H1 (cell line): ENCODE measurements at regions not wholly inside any gene's neighbourhood (a gene's known extent, or its start where the extent isn't known, plus 50 kb on each side); places are given as distances from the start of the nearest gene placed in this dataset.

Source experiments
- BRCA1 ChIP-seq: IDR thresholded peaks from 2 replicates; pipeline ENCODE4 v1.6.1; 2012; ENCODE audit warnings: low read depth, low read length, improper control_type of control experiment
- CBX8 ChIP-seq: fragments of 300-800, 300-1000 bp; sonication (generic); IDR thresholded peaks from 2 replicates; pipeline ENCODE4 v1.7.1; 2016; ENCODE audit warnings: low read depth, low read length, borderline replicate concordance
- CHD1 ChIP-seq: IDR thresholded peaks from 2 replicates; pipeline ENCODE4 v1.6.1; 2012; ENCODE audit warnings: low read depth, low read length, improper control_type of control experiment
- CHD2 ChIP-seq: IDR thresholded peaks from 2 replicates; pipeline ENCODE4 v1.6.1; 2012; ENCODE audit warnings: low read length, improper control_type of control experiment
- EZH2 ChIP-seq: fragments of 200-600 bp; sonication (generic); IDR thresholded peaks from 2 replicates; pipeline ENCODE4 v1.7.1; 2012; ENCODE audit warnings: low read depth, mild to moderate bottlenecking, moderate library complexity, low read length, inconsistent platforms; ENCODE audit not compliant: severe bottlenecking
- HDAC6 ChIP-seq: IDR thresholded peaks from one replicate; pipeline ENCODE4 v1.7.1; 2012; ENCODE audit warnings: low read depth, mild to moderate bottlenecking, inconsistent platforms, low read length, moderate library complexity
- JUND ChIP-seq: IDR thresholded peaks from 2 replicates; pipeline ENCODE4 v1.6.1; 2011; ENCODE audit warnings: mild to moderate bottlenecking, improper control_type of control experiment, low read length
- KDM4A ChIP-seq: IDR thresholded peaks from one replicate; pipeline ENCODE4 v1.7.1; 2012; ENCODE audit warnings: low read depth, mild to moderate bottlenecking, moderate library complexity, low read length, inconsistent platforms; ENCODE audit not compliant: severe bottlenecking
- POU5F1 ChIP-seq: IDR thresholded peaks from 2 replicates; pipeline ENCODE4 v1.6.1; 2011; ENCODE audit warnings: low read depth, mild to moderate bottlenecking, low read length, moderate library complexity
- SAP30 ChIP-seq: fragments of 300-600 bp; sonication (generic); IDR thresholded peaks from 2 replicates; pipeline ENCODE4 v1.7.1; 2012; ENCODE audit warnings: low read length, moderate library complexity, mild to moderate bottlenecking, inconsistent platforms; ENCODE audit not compliant: insufficient read depth, insufficient replicate concordance
- SIN3A ChIP-seq, 2 experiments: IDR thresholded peaks in 1 of 2; conservative IDR thresholded peaks in 1 of 2; 2 replicates each; pipeline ENCODE4 v1.6.1; 2011 to 2012; ENCODE audit warnings: low read length in 2 of 2, improper control_type of control experiment in 1 of 2, low read depth in 1 of 2, mild to moderate bottlenecking in 1 of 2
- SP2 ChIP-seq: IDR thresholded peaks from 2 replicates; pipeline ENCODE4 v1.6.1; 2012; ENCODE audit warnings: mild to moderate bottlenecking, low read length, inconsistent platforms
- TAF1 ChIP-seq: IDR thresholded peaks from 2 replicates; pipeline ENCODE4 v1.6.1; 2011; ENCODE audit warnings: mild to moderate bottlenecking, low read depth, low read length
- TCF12 ChIP-seq: IDR thresholded peaks from 2 replicates; pipeline ENCODE4 v1.6.1; 2011; ENCODE audit warnings: low read depth, mild to moderate bottlenecking, low read length
- ZNF274 ChIP-seq: IDR thresholded peaks from 2 replicates; pipeline ENCODE4 v1.7.0; 2012; ENCODE audit warnings: low read length, borderline replicate concordance; ENCODE audit errors: extremely low read depth
- TF ChIP-seq, protein P1 (sequence below): IDR thresholded peaks from 2 replicates; pipeline ENCODE4 v1.6.1; 2012; ENCODE audit warnings: inconsistent platforms

DNA sequence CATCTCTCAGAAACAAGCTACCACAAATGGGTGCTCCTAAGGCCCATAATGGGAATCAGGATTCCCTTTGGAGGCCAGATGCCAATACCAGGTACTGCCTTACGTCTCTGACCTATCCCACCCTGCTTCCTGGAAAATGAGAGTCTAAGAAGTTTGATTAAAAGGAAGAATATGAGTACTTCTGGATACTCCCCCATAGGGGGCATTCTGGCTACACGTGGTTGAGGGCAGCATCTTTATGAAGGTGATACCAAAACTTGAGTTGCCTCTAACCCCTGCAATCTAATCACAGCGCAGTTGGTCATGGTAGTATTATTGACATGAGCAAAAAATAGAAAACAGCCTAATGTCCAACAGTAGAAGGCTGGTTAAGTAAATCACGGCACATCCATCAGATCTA is 184.2 kb upstream of the LHX5 start (continued):
- TF ChIP-seq, protein P1, sequence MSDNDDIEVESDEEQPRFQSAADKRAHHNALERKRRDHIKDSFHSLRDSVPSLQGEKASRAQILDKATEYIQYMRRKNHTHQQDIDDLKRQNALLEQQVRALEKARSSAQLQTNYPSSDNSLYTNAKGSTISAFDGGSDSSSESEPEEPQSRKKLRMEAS = 0 out of 2 replicates have a peak, but pooled peaks have one; percentile 21
- no peak for TF ChIP-seq CBX8
- TF ChIP-seq SAP30 = no peak
- no peak for TF ChIP-seq BRCA1
- no peak for TF ChIP-seq SIN3A (conservative IDR thresholded peaks at IDR 0.05 in 1 of 2, IDR thresholded peaks at IDR 0.05 in 1 of 2; ENCODE audit: low read depth in 1 of 2, low read length in 2 of 2)
- TF ChIP-seq JUND = no peak
- TF ChIP-seq KDM4A = no peak
- no peak for TF ChIP-seq ZNF274
- TF ChIP-seq POU5F1 = no peak
- no peak for TF ChIP-seq HDAC6
- TF ChIP-seq TAF1 = no peak
- no peak for TF ChIP-seq CHD2
- TF ChIP-seq TCF12 = no peak
- TF ChIP-seq SP2 = no peak
- no peak for TF ChIP-seq CHD1
- TF ChIP-seq EZH2 = no peak
- TF ChIP-seq, all 59 proteins: peak for 3
